ENCODE measurements at regions not wholly inside any gene's neighbourhood (a gene's known extent, or its start where the extent isn't known, plus 50 kb on each side); places are given as distances from the start of the nearest gene placed in this dataset.

- TF ChIP-seq CHD7 (IDR thresholded peaks at IDR 0.05; ENCODE audit: low read depth, low read length) (no peak), ZNF589 (CRISPR knock-in tag; IDR thresholded peaks at IDR 0.05; ENCODE audit: low read depth) (no peak), CBX8 (IDR thresholded peaks at IDR 0.05; ENCODE audit: borderline replicate concordance, extremely low read depth, low read depth, low read length, poor library complexity, severe bottlenecking) (no peak), ZKSCAN3 (CRISPR knock-in tag; IDR thresholded peaks at IDR 0.05) (no peak)
Observed at GRCh38 chrX:20397587-20397986, 130.9 kb upstream of the RPS6KA3 start (continued).

Data from K562 (cell line).